ENCODE measurements at regions not wholly inside any gene's neighbourhood (a gene's known extent, or its start where the extent isn't known, plus 50 kb on each side); places are given as distances from the start of the nearest gene placed in this dataset.

- H3K4me3 ChIP-seq (ENCODE audit: low read length): no peak overlapping the region
- no peaks in the 10 kb centered on the region for H3K79me2 ChIP-seq (ENCODE audit: low read length)
- no TSS peak for BruUV-seq (replicated peaks)
- no peaks in the 10 kb centered on the region for H3K4me1 ChIP-seq (ENCODE audit: insufficient read depth, low read length)
- TF ChIP-seq EZH2phosphoT487 (IDR thresholded peaks at IDR 0.05; ENCODE audit: borderline replicate concordance, low read length): no peak
- no peak for TF ChIP-seq EZH2 (IDR thresholded peaks at IDR 0.05; ENCODE audit: low read length, unreplicated experiment)
- TF ChIP-seq CTCF (conservative IDR thresholded peaks at IDR 0.05; ENCODE audit: low read depth, low read length): no peak
- no peaks in the 10 kb centered on the region for H4K20me1 ChIP-seq (ENCODE audit: low read length)
- H2AFZ ChIP-seq (ENCODE audit: low read length): no peak overlapping the region
- H3K27ac ChIP-seq (ENCODE audit: low read length): no peak overlapping the region
- DNase-seq (no peak), ATAC-seq (no peak)
- H3K36me3 ChIP-seq (ENCODE audit: low read depth, low read length): no peaks in the 10 kb centered on the region
- H3K9me2 ChIP-seq (replicated peaks; ENCODE audit: low read length): no peaks in the 10 kb centered on the region
- POLR2A ChIA-PET (ENCODE audit: unreplicated experiment): no interaction called here
- H3K9me3 ChIP-seq (ENCODE audit: low read length): no peaks in the 10 kb centered on the region
- H3K27me3 ChIP-seq (ENCODE audit: low read length): no peaks in the 10 kb centered on the region
- CTCF ChIA-PET: interaction anchor here (0.7 kb wide), 1 partner anchor 207 kb away, joined by 4 read pairs; no protein-coding TSS in a partner anchor
- no peak overlapping the region for H3K9ac ChIP-seq (ENCODE audit: low read length)
- no peak overlapping the region for H3K4me2 ChIP-seq (ENCODE audit: low read length)
- intact Hi-C loops (cut with micrococcal nuclease): no loop called here
- H3F3A ChIP-seq (ENCODE audit: low read length, unreplicated experiment): no peaks in the 10 kb centered on the region
These were observed 157.6 kb upstream of the IVNS1ABP start for GRCh38 chr1:185474440-185475149.

GRCh38 chr1:185473186-185473585 is 156.1 kb upstream of the IVNS1ABP start:
- no peak overlapping the region for H3K9ac ChIP-seq (ENCODE audit: low read length)
- POLR2A ChIA-PET (ENCODE audit: unreplicated experiment): no interaction called here
- no peak overlapping the region for H2AFZ ChIP-seq (ENCODE audit: low read length)
- H3F3A ChIP-seq (ENCODE audit: low read length, unreplicated experiment): no peaks in the 10 kb centered on the region
- H3K9me3 ChIP-seq (ENCODE audit: low read length): no peaks in the 10 kb centered on the region
- no peak overlapping the region for H3K4me2 ChIP-seq (ENCODE audit: low read length)
- no peak overlapping the region for H3K4me3 ChIP-seq (ENCODE audit: low read length)
- ATAC-seq (no peak), DNase-seq (no peak)
- no peaks in the 10 kb centered on the region for H3K79me2 ChIP-seq (ENCODE audit: low read length)
- H3K9me2 ChIP-seq (replicated peaks; ENCODE audit: low read length): no peaks in the 10 kb centered on the region
- no peaks in the 10 kb centered on the region for H3K27me3 ChIP-seq (ENCODE audit: low read length)
- no peaks in the 10 kb centered on the region for H3K4me1 ChIP-seq (ENCODE audit: insufficient read depth, low read length)
- H4K20me1 ChIP-seq (ENCODE audit: low read length): no peaks in the 10 kb centered on the region
- no peaks in the 10 kb centered on the region for H3K36me3 ChIP-seq (ENCODE audit: low read depth, low read length)
- no peak overlapping the region for H3K27ac ChIP-seq (ENCODE audit: low read length)
- TF ChIP-seq EZH2 (IDR thresholded peaks at IDR 0.05; ENCODE audit: low read length, unreplicated experiment) (no peak), EZH2phosphoT487 (IDR thresholded peaks at IDR 0.05; ENCODE audit: borderline replicate concordance, low read length) (no peak), CTCF (conservative IDR thresholded peaks at IDR 0.05; ENCODE audit: low read depth, low read length) (no peak)
- no TSS peak for BruUV-seq (replicated peaks)
- CTCF ChIA-PET: no interaction called here
- intact Hi-C loops (cut with micrococcal nuclease): no loop called here

GRCh38 chr1:185468626-185469025 is 151.6 kb upstream of the IVNS1ABP start:
- ChIA-PET CTCF (no interaction called here), POLR2A (ENCODE audit: unreplicated experiment) (no interaction called here)
- Histone ChIP-seq H2AFZ (ENCODE audit: low read length) (no peak overlapping the region), H3K9ac (ENCODE audit: low read length) (no peak overlapping the region), H3K27me3 (ENCODE audit: low read length) (no peaks in the 10 kb centered on the region), H3K9me3 (ENCODE audit: low read length) (no peaks in the 10 kb centered on the region), H3K27ac (ENCODE audit: low read length) (no peak overlapping the region), H3K79me2 (ENCODE audit: low read length) (no peaks in the 10 kb centered on the region), H3K9me2 (replicated peaks; ENCODE audit: low read length) (no peaks in the 10 kb centered on the region), H3K4me1 (ENCODE audit: insufficient read depth, low read length) (no peaks in the 10 kb centered on the region), H3K36me3 (ENCODE audit: low read depth, low read length) (no peaks in the 10 kb centered on the region), H3K4me2 (ENCODE audit: low read length) (no peak overlapping the region), H3F3A (ENCODE audit: low read length, unreplicated experiment) (no peaks in the 10 kb centered on the region), H3K4me3 (ENCODE audit: low read length) (no peak overlapping the region), H4K20me1 (ENCODE audit: low read length) (no peaks in the 10 kb centered on the region)
- intact Hi-C loops (cut with micrococcal nuclease): loop anchor here (10.0 kb wide), 1 partner anchor 96 kb away; no protein-coding TSS in a partner anchor
- BruUV-seq (replicated peaks): no TSS peak
- DNase-seq: no peak
- TF ChIP-seq EZH2 (IDR thresholded peaks at IDR 0.05; ENCODE audit: low read length, unreplicated experiment) (no peak), CTCF (conservative IDR thresholded peaks at IDR 0.05; ENCODE audit: low read depth, low read length) (no peak), EZH2phosphoT487 (IDR thresholded peaks at IDR 0.05; ENCODE audit: borderline replicate concordance, low read length) (no peak)
- no peak for ATAC-seq

Measured in PC-3 (cell line).